ENCODE measurements at regions not wholly inside any gene's neighbourhood (a gene's known extent, or its start where the extent isn't known, plus 50 kb on each side); places are given as distances from the start of the nearest gene placed in this dataset.

DNA sequence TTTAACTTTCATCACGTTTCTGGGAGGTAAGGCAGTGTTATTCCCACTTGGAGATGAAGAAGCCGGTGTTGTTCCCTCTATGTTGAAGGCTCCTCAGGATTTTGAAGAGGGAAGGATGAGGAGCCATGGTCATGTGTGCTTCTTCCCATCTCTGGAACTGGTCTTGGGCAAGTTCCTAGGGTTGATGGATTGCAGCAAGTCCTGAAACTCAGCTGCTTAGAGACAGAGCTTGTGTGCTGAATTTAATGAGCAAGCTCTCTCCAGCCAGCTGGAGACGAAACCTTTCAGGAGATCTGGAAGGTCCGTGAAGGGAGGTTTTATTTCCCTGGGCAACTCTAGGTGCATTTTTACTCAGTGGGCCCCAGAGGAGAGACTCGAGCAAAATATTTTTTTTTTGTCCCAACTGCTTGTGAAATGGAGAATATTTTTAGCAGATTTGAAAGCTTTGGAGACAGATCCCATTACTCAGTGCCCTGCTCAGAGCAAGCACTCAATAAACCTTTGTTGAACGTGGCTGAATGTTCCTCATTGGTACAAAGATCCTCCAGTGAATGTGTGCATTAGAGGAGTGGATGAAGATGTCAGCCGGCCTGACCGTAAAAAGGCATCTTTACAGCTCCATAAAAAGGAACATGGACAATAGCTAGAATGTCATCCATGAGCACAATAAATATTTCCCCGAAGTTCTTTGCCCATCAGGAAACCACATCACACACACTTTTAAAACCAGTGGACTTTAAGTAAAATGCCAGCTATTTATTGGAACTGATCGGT lies 55.6 kb upstream of the RGMA start:
- no peak overlapping the region for H3K4me3 ChIP-seq (ENCODE audit: low read length)
- TF ChIP-seq, protein P1, sequence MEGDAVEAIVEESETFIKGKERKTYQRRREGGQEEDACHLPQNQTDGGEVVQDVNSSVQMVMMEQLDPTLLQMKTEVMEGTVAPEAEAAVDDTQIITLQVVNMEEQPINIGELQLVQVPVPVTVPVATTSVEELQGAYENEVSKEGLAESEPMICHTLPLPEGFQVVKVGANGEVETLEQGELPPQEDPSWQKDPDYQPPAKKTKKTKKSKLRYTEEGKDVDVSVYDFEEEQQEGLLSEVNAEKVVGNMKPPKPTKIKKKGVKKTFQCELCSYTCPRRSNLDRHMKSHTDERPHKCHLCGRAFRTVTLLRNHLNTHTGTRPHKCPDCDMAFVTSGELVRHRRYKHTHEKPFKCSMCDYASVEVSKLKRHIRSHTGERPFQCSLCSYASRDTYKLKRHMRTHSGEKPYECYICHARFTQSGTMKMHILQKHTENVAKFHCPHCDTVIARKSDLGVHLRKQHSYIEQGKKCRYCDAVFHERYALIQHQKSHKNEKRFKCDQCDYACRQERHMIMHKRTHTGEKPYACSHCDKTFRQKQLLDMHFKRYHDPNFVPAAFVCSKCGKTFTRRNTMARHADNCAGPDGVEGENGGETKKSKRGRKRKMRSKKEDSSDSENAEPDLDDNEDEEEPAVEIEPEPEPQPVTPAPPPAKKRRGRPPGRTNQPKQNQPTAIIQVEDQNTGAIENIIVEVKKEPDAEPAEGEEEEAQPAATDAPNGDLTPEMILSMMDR (conservative IDR thresholded peaks at IDR 0.05; ENCODE audit: low read length): no peak
- DNase-seq (ENCODE audit: low read depth): no peak

DNA sequence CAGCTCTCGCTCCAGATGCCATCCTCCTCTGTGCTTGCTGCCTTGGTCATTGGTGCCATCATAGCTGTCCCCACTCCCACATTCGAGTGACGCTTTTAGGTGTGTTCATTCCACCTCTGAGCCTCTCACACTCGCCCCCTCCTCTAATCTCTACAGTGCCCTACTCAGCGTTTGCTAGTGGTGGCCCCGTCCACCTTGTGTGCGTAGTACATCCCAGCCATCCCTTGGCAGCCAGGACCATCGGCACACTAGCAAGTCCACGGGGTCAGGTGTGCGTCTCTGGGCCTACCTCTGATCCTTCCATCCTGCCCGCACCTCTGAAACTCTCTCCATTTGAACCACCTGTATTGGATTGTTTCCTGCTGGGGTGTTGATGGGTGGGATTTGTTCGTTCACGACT lies 54.2 kb upstream of the RGMA start:
- TF ChIP-seq, protein P1 (conservative IDR thresholded peaks at IDR 0.05; ENCODE audit: low read length): no peak
- DNase-seq (ENCODE audit: low read depth): no peak
- no peak overlapping the region for H3K4me3 ChIP-seq (ENCODE audit: low read length)

DNA sequence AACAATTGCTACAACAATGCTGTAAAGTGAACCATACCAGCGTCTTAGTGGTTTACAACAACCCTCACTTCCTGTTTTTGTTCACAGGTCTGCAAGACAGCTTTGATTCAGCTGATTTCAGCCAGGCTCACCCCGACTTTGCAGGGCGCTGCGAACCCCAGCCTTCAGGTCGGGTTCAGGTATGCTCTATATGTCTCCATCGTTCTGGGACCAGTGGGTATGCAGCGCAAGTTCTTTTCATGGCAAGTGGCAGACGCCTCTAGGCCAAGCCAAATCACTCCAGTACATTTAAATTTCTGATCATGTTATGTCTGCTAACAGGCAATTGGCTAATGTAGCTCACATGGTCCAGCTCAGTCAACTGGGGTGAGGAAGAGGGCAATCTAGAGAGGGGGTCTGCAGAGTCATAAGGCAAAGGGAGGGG lies 52.4 kb upstream of the RGMA start:
- H3K4me3 ChIP-seq (ENCODE audit: low read length): no peak overlapping the region
- DNase-seq (ENCODE audit: low read depth): no peak
- TF ChIP-seq, protein P1 (conservative IDR thresholded peaks at IDR 0.05; ENCODE audit: low read length): no peak

DNA sequence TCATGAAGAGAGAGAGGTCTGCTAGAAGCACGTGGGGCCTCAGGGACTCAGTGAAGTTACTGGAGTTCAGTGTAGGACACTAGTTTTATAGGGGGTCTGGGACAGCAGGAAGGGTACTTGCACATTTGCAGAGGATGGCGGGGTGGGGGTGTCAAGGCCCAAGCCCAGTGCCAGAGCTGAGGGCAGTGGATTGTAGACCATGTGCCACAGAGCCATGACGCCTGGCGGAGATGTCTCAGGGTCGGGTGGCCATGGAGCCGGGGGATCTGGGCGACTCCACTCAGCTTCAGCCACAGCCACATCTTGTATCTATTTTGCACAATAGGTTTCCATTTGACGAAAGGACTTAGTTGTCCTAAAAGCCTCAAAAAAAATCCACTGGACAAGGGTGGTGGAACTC lies 50.4 kb upstream of the RGMA start:
- no peak overlapping the region for H3K4me3 ChIP-seq (ENCODE audit: low read length)
- TF ChIP-seq, protein P1 (conservative IDR thresholded peaks at IDR 0.05; ENCODE audit: low read length): no peak
- no peak for DNase-seq (ENCODE audit: low read depth)

DNA sequence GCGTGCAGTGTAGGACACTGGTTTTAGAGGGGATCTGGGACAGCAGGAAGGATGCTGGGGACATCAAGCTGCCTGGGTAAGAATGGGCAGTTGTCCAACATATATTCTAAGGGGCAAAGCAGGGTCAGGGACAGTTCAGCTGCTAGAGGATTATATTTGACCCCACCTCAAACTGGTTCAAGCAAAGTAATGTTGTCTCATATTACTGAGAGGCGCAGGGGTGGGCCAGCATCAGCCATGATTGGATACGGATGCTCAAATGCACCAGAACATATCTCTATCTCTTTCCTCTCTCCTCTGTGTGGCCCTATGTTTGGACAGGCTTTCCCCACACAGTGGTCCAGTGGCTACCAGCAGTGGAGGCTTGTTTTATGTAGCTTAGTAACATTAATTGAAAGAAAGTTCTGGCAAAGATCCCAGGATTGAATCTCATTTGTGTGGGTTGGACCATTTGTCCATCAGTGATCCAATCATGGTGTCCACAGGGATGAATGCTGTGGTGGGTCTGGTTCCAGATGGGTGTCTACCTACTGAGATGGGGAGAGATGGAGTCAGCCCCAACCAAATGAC lies 49.8 kb upstream of the RGMA start:
- no peak overlapping the region for H3K4me3 ChIP-seq (ENCODE audit: low read length)
- TF ChIP-seq, protein P1 (conservative IDR thresholded peaks at IDR 0.05; ENCODE audit: low read length): no peak
- DNase-seq (ENCODE audit: low read depth): no peak
